ENCODE measurements at regions not wholly inside any gene's neighbourhood (a gene's known extent, or its start where the extent isn't known, plus 50 kb on each side); places are given as distances from the start of the nearest gene placed in this dataset.
A peak's percentile ranks its signal among the peaks of the same experiment; 100 is the strongest.

DNA sequence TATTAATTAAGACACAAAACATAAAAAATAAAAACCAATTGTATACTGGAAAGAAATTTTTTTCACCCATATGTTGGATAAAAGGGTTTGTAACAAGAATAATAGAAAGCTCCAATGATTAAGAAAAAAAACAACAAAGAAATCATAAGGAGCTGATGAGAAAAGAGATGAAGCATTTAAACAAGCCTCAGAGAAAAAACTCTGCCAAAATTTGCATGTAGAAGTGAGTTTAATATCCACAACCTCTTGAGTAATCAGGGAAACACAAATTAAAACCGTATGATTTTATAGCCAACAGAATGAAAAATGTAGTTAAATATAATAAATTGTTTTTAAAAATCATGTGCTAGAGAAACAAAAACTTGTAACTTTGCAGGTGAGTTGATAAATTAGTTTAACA, 192.9 kb downstream of the BCHE start:
- Histone ChIP-seq H2AFZ (ENCODE audit: low read length) (no peak overlapping the region), H3K79me2 (ENCODE audit: low read length) (no peaks in the 10 kb centered on the region), H3F3A (ENCODE audit: insufficient read depth, low read length) (no peaks in the 10 kb centered on the region), H3K27ac (ENCODE audit: low read length) (no peak overlapping the region), H3K9me3 (replicated peaks; ENCODE audit: insufficient read depth, low read length) (no peaks in the 10 kb centered on the region), H3K9me2 (replicated peaks; ENCODE audit: insufficient read depth, low read length) (no peaks in the 10 kb centered on the region), H3K4me1 (ENCODE audit: low read length) (no peaks in the 10 kb centered on the region), H3K36me3 (replicated peaks; ENCODE audit: insufficient read depth, low read length) (no peaks in the 10 kb centered on the region), H4K20me1 (ENCODE audit: insufficient read depth, low read length) (no peaks in the 10 kb centered on the region), H3K4me2 (ENCODE audit: low read depth, low read length) (no peak overlapping the region), H3K4me3 (ENCODE audit: low read length) (no peak overlapping the region), H3K9ac (ENCODE audit: low read length) (no peak overlapping the region), H3K27me3 (replicated peaks; ENCODE audit: insufficient read depth, low read length) (no peaks in the 10 kb centered on the region)
- DNase-seq: no peak
- TF ChIP-seq EZH2 (optimal IDR thresholded peaks at IDR 0.05; ENCODE audit: low read depth, low read length) (no peak), EZH2phosphoT487 (IDR thresholded peaks at IDR 0.05; ENCODE audit: low read length) (no peak), CTCF (IDR thresholded peaks at IDR 0.05; ENCODE audit: low read length) (no peak)

- Histone ChIP-seq H3K36me3 (replicated peaks; ENCODE audit: insufficient read depth, low read length) (no peaks in the 10 kb centered on the region), H3K9me3 (replicated peaks; ENCODE audit: insufficient read depth, low read length) (no peaks in the 10 kb centered on the region), H3K4me1 (ENCODE audit: low read length) (no peaks in the 10 kb centered on the region), H2AFZ (ENCODE audit: low read length) (0 out of 2 replicates have a peak overlapping the region, but pooled peaks have one; percentile 1), H3F3A (ENCODE audit: insufficient read depth, low read length) (no peaks in the 10 kb centered on the region), H3K9me2 (replicated peaks; ENCODE audit: insufficient read depth, low read length) (no peaks in the 10 kb centered on the region), H3K9ac (ENCODE audit: low read length) (no peak overlapping the region), H3K27me3 (replicated peaks; ENCODE audit: insufficient read depth, low read length) (no peaks in the 10 kb centered on the region), H4K20me1 (ENCODE audit: insufficient read depth, low read length) (no peaks in the 10 kb centered on the region), H3K27ac (ENCODE audit: low read length) (no peak overlapping the region), H3K79me2 (ENCODE audit: low read length) (no peaks in the 10 kb centered on the region), H3K4me3 (ENCODE audit: low read length) (no peak overlapping the region), H3K4me2 (ENCODE audit: low read depth, low read length) (no peak overlapping the region)
- TF ChIP-seq EZH2phosphoT487 (IDR thresholded peaks at IDR 0.05; ENCODE audit: low read length) (no peak), CTCF (IDR thresholded peaks at IDR 0.05; ENCODE audit: low read length) (no peak)
- DNase-seq: peak; percentile 27
These were observed 193.8 kb downstream of the BCHE start for GRCh38 chr3:165643425-165643824.

DNA sequence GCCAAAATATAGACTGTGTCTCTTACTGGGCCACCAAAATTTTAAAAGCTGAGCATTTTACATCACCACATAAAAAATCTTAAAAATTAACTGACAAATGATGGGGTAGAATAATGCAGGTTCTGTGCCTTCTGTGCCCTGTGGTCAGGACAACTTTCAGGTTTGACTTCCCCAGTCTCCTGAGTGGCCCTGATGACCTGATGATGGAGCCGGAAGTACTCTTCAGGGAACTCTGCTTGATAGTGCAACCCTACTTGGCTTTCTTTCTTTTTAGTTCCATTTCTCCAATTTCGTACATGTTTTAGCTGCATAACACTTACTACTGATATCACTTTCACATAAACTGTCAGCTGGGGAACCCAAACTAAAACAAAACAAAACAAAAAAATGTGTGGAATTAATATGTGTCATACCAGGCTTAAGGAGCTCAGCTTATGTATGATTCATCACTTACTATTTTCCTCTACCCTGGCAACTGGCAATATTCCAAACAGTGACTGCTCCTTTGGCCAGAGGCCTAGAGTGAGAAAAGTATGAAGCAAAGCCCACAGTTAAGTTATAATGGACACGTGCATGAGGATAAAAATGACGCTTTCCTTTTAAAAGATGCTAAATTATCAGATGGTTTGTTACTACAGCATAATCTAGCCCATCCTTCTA, 194.3 kb downstream of the BCHE start:
- Histone ChIP-seq H4K20me1 (ENCODE audit: insufficient read depth, low read length) (no peaks in the 10 kb centered on the region), H3K9me2 (replicated peaks; ENCODE audit: insufficient read depth, low read length) (no peaks in the 10 kb centered on the region), H3K27ac (ENCODE audit: low read length) (no peak overlapping the region), H3K4me3 (ENCODE audit: low read length) (no peak overlapping the region), H3K9me3 (replicated peaks; ENCODE audit: insufficient read depth, low read length) (no peaks in the 10 kb centered on the region), H3K4me2 (ENCODE audit: low read depth, low read length) (no peak overlapping the region), H2AFZ (ENCODE audit: low read length) (no peak overlapping the region), H3K4me1 (ENCODE audit: low read length) (no peaks in the 10 kb centered on the region), H3K27me3 (replicated peaks; ENCODE audit: insufficient read depth, low read length) (no peaks in the 10 kb centered on the region), H3K36me3 (replicated peaks; ENCODE audit: insufficient read depth, low read length) (no peaks in the 10 kb centered on the region), H3F3A (ENCODE audit: insufficient read depth, low read length) (no peaks in the 10 kb centered on the region), H3K79me2 (ENCODE audit: low read length) (no peaks in the 10 kb centered on the region), H3K9ac (ENCODE audit: low read length) (no peak overlapping the region)
- DNase-seq: no peak
- TF ChIP-seq EZH2 (optimal IDR thresholded peaks at IDR 0.05; ENCODE audit: low read depth, low read length) (no peak), CTCF (IDR thresholded peaks at IDR 0.05; ENCODE audit: low read length) (no peak), EZH2phosphoT487 (IDR thresholded peaks at IDR 0.05; ENCODE audit: low read length) (no peak)

All from MM.1S (cell line).